Naive thymus-derived CD4-positive, alpha-beta T cell (primary cell): ENCODE measurements at regions not wholly inside any gene's neighbourhood (a gene's known extent, or its start where the extent isn't known, plus 50 kb on each side); places are given as distances from the start of the nearest gene placed in this dataset.

Experiments
- ATAC-seq: fragments of 150-1000 bp; cut with Tn5 transposase; 2 replicates; pipeline ENCODE4 v1.10.0; 2021; ENCODE audit warnings: mild to moderate bottlenecking, moderate library complexity
- CTCF ChIA-PET: fragments of 350-600 bp; sonication (Branson Sonifier 250); formaldehyde crosslinking; loops from one replicate; lab custom pipeline; 2021; ENCODE audit warnings: antibody characterized with exemption; lab: Charles Lee
- POLR2A ChIA-PET: fragments of 350-600 bp; sonication (Branson Sonifier 250); formaldehyde crosslinking; loops from one replicate; lab custom pipeline; 2021; ENCODE audit warnings: antibody characterized with exemption, inconsistent platforms; lab: Charles Lee
- DNase-seq, 9 donors: peaks; one replicate each; pipeline versions ENCODE4 v3.0.0 to v3.0.0-alpha.2; 2020 to 2022; ENCODE audit warnings: mixed read lengths in 1 of 9
- H3K27ac ChIP-seq: one replicate; pipeline ENCODE4 v1.7.0; 2013; ENCODE audit warnings: mild to moderate bottlenecking, low read depth, low read length, moderate library complexity
- H3K27me3 ChIP-seq, 2 donors: one replicate each; pipeline ENCODE4 v1.7.0; 2013; ENCODE audit warnings: low read length in 2 of 2, mild to moderate bottlenecking in 2 of 2, moderate library complexity in 2 of 2; ENCODE audit not compliant: control insufficient read depth in 2 of 2, insufficient read depth in 2 of 2
- H3K36me3 ChIP-seq, 3 experiments: 1 replicate in 2 of 3; 2 replicates in 1 of 3; pipeline ENCODE4 v1.7.0; 2013; ENCODE audit warnings: low read length in 3 of 3, mild to moderate bottlenecking in 3 of 3, moderate library complexity in 1 of 3; ENCODE audit not compliant: insufficient read depth in 3 of 3, control insufficient read depth in 2 of 3
- H3K4me1 ChIP-seq, 2 donors: one replicate each; pipeline ENCODE4 v1.7.0; 2013; ENCODE audit warnings: low read length in 2 of 2, mild to moderate bottlenecking in 2 of 2, moderate library complexity in 1 of 2; ENCODE audit not compliant: control insufficient read depth in 2 of 2, insufficient read depth in 2 of 2
- H3K4me3 ChIP-seq: 2 replicates; pipeline ENCODE4 v1.7.0; 2013; ENCODE audit warnings: mild to moderate bottlenecking, low read length
- H3K9me3 ChIP-seq, 3 experiments: 1 replicate in 2 of 3; 2 replicates in 1 of 3; pipeline ENCODE4 v1.7.0; 2013; ENCODE audit warnings: low read length in 3 of 3; ENCODE audit not compliant: control insufficient read depth in 2 of 3
- H3K27ac Mint-ChIP-seq, 9 donors: one replicate each; pipeline ENCODE4 v1.8.0; 2020 to 2022; ENCODE audit warnings: mixed read lengths in 9 of 9, mild to moderate bottlenecking in 8 of 9, moderate library complexity in 5 of 9, inconsistent platforms in 2 of 9
- H3K27me3 Mint-ChIP-seq, 5 donors: one replicate each; pipeline ENCODE4 v1.8.0; 2021 to 2022; ENCODE audit warnings: mixed read lengths in 5 of 5, mild to moderate bottlenecking in 1 of 5
- H3K36me3 Mint-ChIP-seq, 5 donors: one replicate each; pipeline ENCODE4 v1.8.0; 2020 to 2022; ENCODE audit warnings: mixed read lengths in 5 of 5, mild to moderate bottlenecking in 3 of 5, inconsistent platforms in 1 of 5
- H3K4me1 Mint-ChIP-seq, 7 donors: one replicate each; pipeline ENCODE4 v1.8.0; 2020 to 2022; ENCODE audit warnings: mixed read lengths in 7 of 7, mild to moderate bottlenecking in 3 of 7, inconsistent platforms in 1 of 7
- H3K4me3 Mint-ChIP-seq, 10 donors: one replicate each; pipeline ENCODE4 v1.8.0; 2020 to 2022; ENCODE audit warnings: mild to moderate bottlenecking in 10 of 10, mixed read lengths in 10 of 10, moderate library complexity in 6 of 10, inconsistent platforms in 2 of 10
- H3K9me3 Mint-ChIP-seq, 11 donors: one replicate each; pipeline ENCODE4 v1.8.0; 2020 to 2022; ENCODE audit warnings: mixed read lengths in 11 of 11, mild to moderate bottlenecking in 4 of 11, inconsistent platforms in 1 of 11, moderate library complexity in 1 of 11
- intact Hi-C, 2 donors: fragments of 100-400 bp; cut with micrococcal nuclease; formaldehyde crosslinking; loops; one replicate each; pipeline ENCODE4 v1.15.1; 2023

DNA sequence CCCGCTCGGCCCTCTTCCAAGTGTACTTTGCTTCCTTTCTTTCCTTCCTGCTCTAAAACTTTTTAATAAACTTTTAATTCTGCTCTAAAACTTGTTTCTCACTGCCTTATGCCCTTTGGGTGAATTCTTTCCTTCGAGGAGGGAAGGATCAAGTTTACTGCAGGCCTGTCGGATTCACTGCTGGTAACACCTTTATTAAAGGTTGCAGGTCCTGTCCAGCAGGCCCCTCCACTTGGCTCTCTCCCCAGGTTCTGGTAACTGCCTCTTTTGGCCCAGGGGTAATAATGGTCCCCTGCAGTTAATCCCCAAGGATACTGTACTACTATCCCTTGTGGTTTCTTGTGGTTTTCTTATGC is 152.7 kb upstream of the EEA1 start:
- intact Hi-C loops, result no loop called here
- H3K36me3 ChIP-seq, result no peaks in the 10 kb centered on the region
- POLR2A ChIA-PET, result no interaction called here
- Mint-ChIP-seq H3K27me3 (no peaks in the 10 kb centered on the region), H3K27ac (no peak overlapping the region), H3K4me3 (no peak overlapping the region), H3K4me1 (no peaks in the 10 kb centered on the region), H3K9me3 (peaks cover 0 to 10% (median 5%) of the 10 kb centered on the region in 11 donors), H3K36me3 (peaks cover 0 to 4% (median 0%) of the 10 kb centered on the region in 5 donors)
- H3K27me3 ChIP-seq, result no peaks in the 10 kb centered on the region
- ATAC-seq, result no peak
- no peak for DNase-seq
- H3K9me3 ChIP-seq, result peaks cover 0 to 3% (median 0%) of the 10 kb centered on the region in 3 experiments
- H3K4me1 ChIP-seq, result no peaks in the 10 kb centered on the region
- no peak overlapping the region for H3K27ac ChIP-seq
- CTCF ChIA-PET, result no interaction called here
- H3K4me3 ChIP-seq, result no peak overlapping the region

DNA sequence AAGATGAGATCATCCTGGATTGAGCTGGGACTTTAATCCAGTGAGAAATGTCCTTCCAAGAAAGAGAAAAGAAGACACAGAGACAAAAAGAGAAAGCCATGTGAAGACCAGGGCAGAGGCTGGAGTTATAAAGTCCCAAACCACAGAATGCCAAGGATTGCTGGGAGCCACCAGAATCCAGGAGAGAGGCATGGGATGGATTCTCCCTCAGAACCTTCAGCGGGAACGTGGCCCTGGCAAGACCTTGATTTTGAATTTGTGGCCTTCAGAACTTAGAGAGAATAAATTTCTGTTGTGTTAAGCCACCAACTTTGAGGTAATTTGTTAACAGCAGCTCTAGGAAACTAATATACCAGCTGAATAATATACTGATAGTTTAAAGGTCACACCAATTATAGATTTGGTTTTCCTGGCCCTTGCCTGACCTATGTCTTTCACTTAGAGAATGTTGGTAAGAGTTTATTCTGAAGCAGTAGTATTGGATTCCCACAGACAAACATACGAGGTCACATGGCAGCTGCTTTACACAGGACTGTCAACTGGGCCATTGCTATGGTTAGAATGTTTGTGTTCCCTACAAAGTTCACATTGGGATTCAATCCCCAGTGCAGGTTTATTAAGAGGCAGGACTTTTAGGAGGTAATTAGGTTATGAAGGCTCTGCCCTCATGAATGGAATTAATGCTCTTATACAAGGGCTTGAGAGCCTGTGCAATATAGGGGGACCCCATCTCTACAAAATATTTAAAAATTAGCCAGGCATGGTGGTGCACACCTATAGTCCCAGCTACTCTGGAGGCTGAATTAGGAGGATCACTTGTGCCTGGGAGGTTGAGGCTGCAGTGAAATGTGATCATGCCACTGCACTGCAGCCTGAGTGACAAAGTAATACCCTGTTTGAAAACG is 156.5 kb upstream of the EEA1 start:
- POLR2A ChIA-PET, result no interaction called here

DNA sequence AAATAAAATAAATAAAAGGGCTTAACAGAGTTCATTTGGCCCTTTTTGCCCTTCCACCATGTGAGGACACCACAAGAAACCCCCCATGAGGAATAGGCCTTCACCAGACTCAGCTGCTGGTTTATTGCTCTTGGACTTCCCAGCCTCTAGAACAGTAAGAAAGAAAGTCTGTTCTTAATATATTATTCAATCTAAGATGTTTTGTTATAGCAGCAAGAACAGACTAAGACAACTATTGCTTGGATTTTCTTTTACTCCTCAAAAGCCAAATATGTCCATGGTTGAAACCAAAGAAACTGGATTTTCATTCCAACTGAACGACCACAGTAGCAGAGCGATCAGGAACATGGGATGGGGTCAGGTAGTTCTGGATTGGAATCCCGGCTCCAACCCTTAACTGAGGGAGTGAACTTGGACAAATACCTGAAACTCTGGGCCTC is 157.2 kb upstream of the EEA1 start:
- DNase-seq (no peak), ATAC-seq (no peak)
- Histone ChIP-seq H3K9me3 (peaks cover 0 to 3% (median 0%) of the 10 kb centered on the region in 3 experiments), H3K27me3 (no peaks in the 10 kb centered on the region), H3K4me1 (no peaks in the 10 kb centered on the region), H3K36me3 (no peaks in the 10 kb centered on the region), H3K27ac (no peak overlapping the region), H3K4me3 (no peak overlapping the region)
- peaks cover 0 to 7% (median 0%) of the 10 kb centered on the region in 5 donors for H3K36me3 Mint-ChIP-seq
- intact Hi-C loops, result no loop called here
- H3K27me3 Mint-ChIP-seq, result no peaks in the 10 kb centered on the region
- H3K4me3 Mint-ChIP-seq, result no peak overlapping the region
- H3K4me1 Mint-ChIP-seq, result peaks cover 0 to 12% (median 4%) of the 10 kb centered on the region in 7 donors
- no peak overlapping the region for H3K27ac Mint-ChIP-seq
- peaks cover 0 to 13% (median 5%) of the 10 kb centered on the region in 11 donors for H3K9me3 Mint-ChIP-seq
- ChIA-PET CTCF (no interaction called here), POLR2A (no interaction called here)

More for the DNA sequence above, 156.5 kb upstream of the EEA1 start:
- DNase-seq, result no peak
- no peak for ATAC-seq
- H3K4me1 Mint-ChIP-seq, result peaks cover 0 to 9% (median 4%) of the 10 kb centered on the region in 7 donors
- H3K27ac ChIP-seq, result no peak overlapping the region
- H3K27me3 Mint-ChIP-seq, result no peaks in the 10 kb centered on the region
- H3K4me3 ChIP-seq, result no peak overlapping the region
- CTCF ChIA-PET, result interaction anchor here (0.6 kb wide), 1 partner anchor 16 kb away, joined by 3 read pairs; no protein-coding TSS in a partner anchor
- H3K4me1 ChIP-seq, result no peaks in the 10 kb centered on the region
- no peak overlapping the region for H3K27ac Mint-ChIP-seq
- H3K36me3 Mint-ChIP-seq, result peaks cover 0 to 7% (median 0%) of the 10 kb centered on the region in 5 donors
- no peak overlapping the region for H3K4me3 Mint-ChIP-seq
- peaks cover 0 to 11% (median 5%) of the 10 kb centered on the region in 11 donors for H3K9me3 Mint-ChIP-seq
- no peaks in the 10 kb centered on the region for H3K36me3 ChIP-seq
- no peaks in the 10 kb centered on the region for H3K27me3 ChIP-seq
- intact Hi-C loops, result no loop called here
- H3K9me3 ChIP-seq, result peaks cover 0 to 3% (median 0%) of the 10 kb centered on the region in 3 experiments

DNA sequence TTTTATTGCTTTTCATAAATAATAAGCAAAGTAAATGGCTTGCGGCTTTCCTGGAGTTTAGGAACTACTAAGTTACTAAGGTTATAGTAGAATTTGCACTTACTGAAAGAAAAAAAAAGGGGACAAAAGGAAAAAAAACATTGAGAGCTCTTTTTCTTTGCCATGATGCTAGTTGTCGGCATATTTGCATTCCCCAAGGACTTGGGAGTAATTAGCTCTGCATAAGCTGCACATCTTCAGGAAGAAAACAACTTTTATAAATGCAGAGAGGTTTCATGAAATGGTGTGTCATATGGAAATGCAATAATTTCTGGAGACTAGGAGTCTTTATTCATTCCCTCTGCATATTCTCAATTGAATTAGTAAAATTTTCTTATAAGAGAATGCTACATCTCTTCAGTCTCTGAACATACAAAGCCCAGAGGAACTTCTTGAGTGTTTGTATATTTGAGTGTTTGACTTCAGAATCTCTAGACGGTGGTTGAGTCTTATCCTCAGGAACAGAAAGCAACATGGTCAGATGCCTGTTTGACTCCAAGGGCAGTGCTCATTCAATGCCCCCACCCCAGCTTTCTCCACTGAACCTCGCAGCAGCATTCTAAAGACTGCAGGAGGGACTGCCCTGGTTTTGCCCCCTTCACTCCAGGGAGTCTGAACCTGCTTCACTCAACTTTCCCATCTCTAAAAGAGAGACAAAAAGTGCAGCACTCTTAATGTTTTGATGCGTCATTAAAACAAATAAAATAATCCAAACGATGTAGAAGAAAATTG is 158.9 kb upstream of the EEA1 start:
- peaks cover 0 to 7% (median 0%) of the 10 kb centered on the region in 5 donors for H3K36me3 Mint-ChIP-seq
- ATAC-seq, result no peak
- POLR2A ChIA-PET, result no interaction called here
- CTCF ChIA-PET, result no interaction called here
- no peaks in the 10 kb centered on the region for H3K36me3 ChIP-seq
- no peak overlapping the region for H3K4me3 Mint-ChIP-seq
- DNase-seq, result no peak
- intact Hi-C loops, result no loop called here
- H3K4me3 ChIP-seq, result no peak overlapping the region
- peaks cover 0 to 3% (median 0%) of the 10 kb centered on the region in 3 experiments for H3K9me3 ChIP-seq
- no peak overlapping the region for H3K27ac Mint-ChIP-seq
- no peaks in the 10 kb centered on the region for H3K27me3 ChIP-seq
- peaks cover 0 to 17% (median 4%) of the 10 kb centered on the region in 7 donors for H3K4me1 Mint-ChIP-seq
- no peaks in the 10 kb centered on the region for H3K27me3 Mint-ChIP-seq
- no peaks in the 10 kb centered on the region for H3K4me1 ChIP-seq
- H3K27ac ChIP-seq, result no peak overlapping the region
- H3K9me3 Mint-ChIP-seq, result peaks cover 0 to 14% (median 5%) of the 10 kb centered on the region in 11 donors

DNA sequence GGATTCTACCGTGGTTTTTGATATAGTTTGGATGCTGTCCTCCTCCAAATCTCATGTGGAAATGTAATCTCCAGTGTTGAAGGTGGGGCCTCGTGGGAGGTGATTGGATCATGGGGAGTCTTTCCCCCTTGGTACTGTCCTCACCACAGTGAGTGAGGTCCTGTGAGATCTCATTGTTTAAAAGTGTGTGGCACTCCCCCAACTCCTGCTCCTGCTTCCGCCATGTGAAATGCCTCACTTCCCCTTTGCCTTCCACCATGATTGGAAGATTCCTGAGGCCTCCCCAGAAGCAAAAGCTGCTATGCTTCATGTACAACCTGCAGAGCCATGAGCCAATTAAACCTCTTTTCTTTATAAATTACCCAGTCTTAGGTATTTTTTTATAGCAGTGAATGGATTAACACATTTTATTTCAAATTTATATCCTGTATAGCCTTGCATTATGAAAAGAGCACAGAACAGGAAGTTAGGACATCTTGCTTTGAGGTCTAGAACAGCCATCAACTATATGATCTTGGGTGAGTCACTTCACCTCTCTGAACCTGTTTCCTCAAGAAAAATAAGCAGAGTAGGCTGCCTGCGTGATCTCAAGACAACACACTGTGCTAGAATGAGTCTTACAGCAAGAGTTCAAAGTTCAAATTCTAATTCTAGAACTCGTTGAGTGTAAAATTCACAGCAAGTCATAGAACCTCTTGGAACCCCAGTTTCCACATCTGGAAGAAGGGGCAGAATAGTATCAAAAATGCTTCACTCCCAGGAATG is 160.9 kb upstream of the EEA1 start:
- H3K27me3 Mint-ChIP-seq, result no peaks in the 10 kb centered on the region
- Histone ChIP-seq H3K36me3 (no peaks in the 10 kb centered on the region), H3K27me3 (no peaks in the 10 kb centered on the region), H3K4me1 (no peaks in the 10 kb centered on the region), H3K4me3 (no peak overlapping the region), H3K27ac (no peak overlapping the region), H3K9me3 (peaks cover 0 to 3% (median 0%) of the 10 kb centered on the region in 3 experiments)
- H3K9me3 Mint-ChIP-seq, result peaks cover 0 to 10% (median 5%) of the 10 kb centered on the region in 11 donors
- DNase-seq (peak in 3 of 9 donors; percentile 1 to 23 (median 13)), ATAC-seq (peak; percentile 75)
- peaks cover 0 to 7% (median 0%) of the 10 kb centered on the region in 5 donors for H3K36me3 Mint-ChIP-seq
- H3K4me1 Mint-ChIP-seq, result peaks cover 0 to 17% (median 4%) of the 10 kb centered on the region in 7 donors
- intact Hi-C loops, result no loop called here
- peak overlapping the region in 2 of 9 donors; percentile 3 to 62 for H3K27ac Mint-ChIP-seq
- ChIA-PET POLR2A (no interaction called here), CTCF (no interaction called here)
- no peak overlapping the region for H3K4me3 Mint-ChIP-seq

DNA sequence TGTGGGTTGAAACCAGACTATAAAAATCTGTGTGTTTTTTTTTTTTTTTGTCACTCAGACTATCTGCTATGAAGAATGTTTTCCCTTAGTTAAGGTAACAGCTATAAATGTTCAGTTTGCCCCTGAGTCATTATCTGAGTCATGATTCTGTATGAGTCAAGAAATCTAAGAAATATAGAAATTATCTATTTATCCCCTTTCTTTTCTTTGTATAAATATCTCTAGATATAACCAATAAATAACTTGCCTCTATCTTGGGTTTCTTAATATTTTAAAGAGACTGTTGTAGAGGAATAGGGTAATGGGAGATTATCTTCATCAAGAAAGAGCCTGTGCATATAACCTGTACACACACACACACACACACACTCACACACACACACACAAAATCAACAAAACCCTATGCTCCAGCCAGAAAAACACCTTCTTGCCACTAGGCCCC is 161.7 kb upstream of the EEA1 start:
- POLR2A ChIA-PET, result no interaction called here
- H3K27ac ChIP-seq, result no peak overlapping the region
- peaks cover 0 to 3% (median 0%) of the 10 kb centered on the region in 3 experiments for H3K9me3 ChIP-seq
- H3K27ac Mint-ChIP-seq, result no peak overlapping the region
- CTCF ChIA-PET, result no interaction called here
- peaks cover 0 to 10% (median 3%) of the 10 kb centered on the region in 11 donors for H3K9me3 Mint-ChIP-seq
- peaks cover 0 to 7% (median 0%) of the 10 kb centered on the region in 5 donors for H3K36me3 Mint-ChIP-seq
- intact Hi-C loops, result no loop called here
- no peak overlapping the region for H3K4me3 ChIP-seq
- DNase-seq, result no peak
- H3K4me1 Mint-ChIP-seq, result peaks cover 0 to 21% (median 4%) of the 10 kb centered on the region in 7 donors
- no peaks in the 10 kb centered on the region for H3K27me3 ChIP-seq
- H3K4me3 Mint-ChIP-seq, result no peak overlapping the region
- no peaks in the 10 kb centered on the region for H3K36me3 ChIP-seq
- H3K27me3 Mint-ChIP-seq, result no peaks in the 10 kb centered on the region
- no peaks in the 10 kb centered on the region for H3K4me1 ChIP-seq
- no peak for ATAC-seq
